HG03095 (cell line): ENCODE measurements at regions not wholly inside any gene's neighbourhood (a gene's known extent, or its start where the extent isn't known, plus 50 kb on each side); places are given as distances from the start of the nearest gene placed in this dataset.

ENCODE experiments used
- ATAC-seq: cut with Tn5 transposase; IDR thresholded peaks from one replicate; pipeline ENCODE4 v1.9.1; 2021; ENCODE audit warnings: moderate library complexity; ENCODE audit not compliant: unreplicated experiment

- no peak for ATAC-seq
These were observed 903.8 kb upstream of the PCDH10 start for GRCh38 chr4:132245319-132245718.

- no peak for ATAC-seq
These were observed 884.9 kb upstream of the PCDH10 start for GRCh38 chr4:132264176-132264575.

- no peak for ATAC-seq
These were observed 882.7 kb upstream of the PCDH10 start for GRCh38 chr4:132266374-132266773.

- no peak for ATAC-seq
These were observed 881.8 kb upstream of the PCDH10 start for GRCh38 chr4:132267321-132267720.

GRCh38 chr4:132269303-132269990, 879.6 kb upstream of the PCDH10 start:
- ATAC-seq, result no peak

GRCh38 chr4:132275583-132276121, 873.4 kb upstream of the PCDH10 start:
- no peak for ATAC-seq

GRCh38 chr4:132276185-132276584, 872.9 kb upstream of the PCDH10 start:
- ATAC-seq, result no peak

GRCh38 chr4:132276989-132277388, 872.1 kb upstream of the PCDH10 start:
- ATAC-seq, result no peak

GRCh38 chr4:132281733-132282132, 867.4 kb upstream of the PCDH10 start:
- ATAC-seq, result no peak

- no peak for ATAC-seq
These were observed 864.1 kb upstream of the PCDH10 start for GRCh38 chr4:132284910-132285426.

GRCh38 chr4:132297346-132297745, 851.7 kb upstream of the PCDH10 start:
- ATAC-seq, result no peak

- no peak for ATAC-seq
These were observed 849.3 kb upstream of the PCDH10 start for GRCh38 chr4:132299841-132300240.

- no peak for ATAC-seq
These were observed 836.6 kb upstream of the PCDH10 start for GRCh38 chr4:132312521-132312920.

GRCh38 chr4:132313852-132314251, 835.2 kb upstream of the PCDH10 start:
- ATAC-seq, result no peak

- no peak for ATAC-seq
These were observed 832.4 kb upstream of the PCDH10 start for GRCh38 chr4:132316738-132317137.

GRCh38 chr4:132317923-132318322, 831.2 kb upstream of the PCDH10 start:
- no peak for ATAC-seq

GRCh38 chr4:132328761-132329160, 820.3 kb upstream of the PCDH10 start:
- no peak for ATAC-seq

GRCh38 chr4:132330994-132331393, 818.1 kb upstream of the PCDH10 start:
- no peak for ATAC-seq

- ATAC-seq, result no peak
These were observed 816.0 kb upstream of the PCDH10 start for GRCh38 chr4:132332932-132333723.

- ATAC-seq, result no peak
These were observed 815.4 kb upstream of the PCDH10 start for GRCh38 chr4:132333724-132334047.

GRCh38 chr4:132334081-132334480, 815.0 kb upstream of the PCDH10 start:
- no peak for ATAC-seq
